Thyroid gland (tissue), 4 donors: ENCODE measurements at regions not wholly inside any gene's neighbourhood (a gene's known extent, or its start where the extent isn't known, plus 50 kb on each side); places are given as distances from the start of the nearest gene placed in this dataset.

Source experiments
- CTCF ChIP-seq, 6 experiments: fragments of 200-600 bp in 3 of 6; fragments of 450-650 bp in 3 of 6; sonication (generic) in 3 of 6; IDR thresholded peaks; one replicate each; pipeline ENCODE4 v1.5.1; 2016 to 2019; ENCODE audit warnings: antibody characterized with exemption in 6 of 6, mild to moderate bottlenecking in 2 of 6, inconsistent platforms in 1 of 6, moderate library complexity in 1 of 6
- POLR2A ChIP-seq, 2 donors: fragments of 450-650 bp; IDR thresholded peaks; one replicate each; pipeline ENCODE4 v1.6.1; 2017; ENCODE audit warnings: antibody characterized with exemption in 2 of 2, mild to moderate bottlenecking in 2 of 2, moderate library complexity in 1 of 2

GRCh38 chr20:19098117-19098516, 114.3 kb upstream of the SLC24A3 start:
- no peak for TF ChIP-seq CTCF (IDR thresholded peaks at IDR 0.05)
- TF ChIP-seq POLR2A (IDR thresholded peaks at IDR 0.05), result no peak
